HAP-1 (cell line): ENCODE measurements at regions not wholly inside any gene's neighbourhood (a gene's known extent, or its start where the extent isn't known, plus 50 kb on each side); places are given as distances from the start of the nearest gene placed in this dataset.

Experiments
- DNase-seq, 2 experiments: peaks; one replicate each; pipeline ENCODE4 v3.0.0-alpha.2; 2016 to 2020; ENCODE audit warnings: low spot score in 2 of 2
- H3K27me3 ChIP-seq: fragments of 250-450 bp; sonication (Bioruptor Pico); 2 replicates; pipeline ENCODE4 v1.5.1; 2020; ENCODE audit warnings: low read depth, mild to moderate bottlenecking, moderate library complexity
- H3K36me3 ChIP-seq: fragments of 250-450 bp; sonication (Bioruptor Pico); replicated peaks from 2 replicates; pipeline ENCODE4 v1.5.1; 2020; ENCODE audit warnings: mild to moderate bottlenecking
- H3K4me1 ChIP-seq: fragments of 250-450 bp; sonication (Bioruptor Pico); 2 replicates; pipeline ENCODE4 v1.5.1; 2020; ENCODE audit warnings: mild to moderate bottlenecking
- H3K4me3 ChIP-seq: fragments of 250-450 bp; sonication (Bioruptor Pico); 2 replicates; pipeline ENCODE4 v1.5.1; 2020; ENCODE audit warnings: mild to moderate bottlenecking, moderate library complexity
- H3K9me3 ChIP-seq: fragments of 250-450 bp; sonication (Bioruptor Pico); 2 replicates; pipeline ENCODE4 v1.5.1; 2020; ENCODE audit warnings: mild to moderate bottlenecking, moderate library complexity
- in situ Hi-C: fragments of 300-500 bp; cut with MboI; formaldehyde crosslinking; loops from 3 replicates; pipeline ENCODE4 v1.14.3; 2020; ENCODE audit warnings: low sequenced_read_pairs, inconsistent platforms, mixed read lengths

DNA sequence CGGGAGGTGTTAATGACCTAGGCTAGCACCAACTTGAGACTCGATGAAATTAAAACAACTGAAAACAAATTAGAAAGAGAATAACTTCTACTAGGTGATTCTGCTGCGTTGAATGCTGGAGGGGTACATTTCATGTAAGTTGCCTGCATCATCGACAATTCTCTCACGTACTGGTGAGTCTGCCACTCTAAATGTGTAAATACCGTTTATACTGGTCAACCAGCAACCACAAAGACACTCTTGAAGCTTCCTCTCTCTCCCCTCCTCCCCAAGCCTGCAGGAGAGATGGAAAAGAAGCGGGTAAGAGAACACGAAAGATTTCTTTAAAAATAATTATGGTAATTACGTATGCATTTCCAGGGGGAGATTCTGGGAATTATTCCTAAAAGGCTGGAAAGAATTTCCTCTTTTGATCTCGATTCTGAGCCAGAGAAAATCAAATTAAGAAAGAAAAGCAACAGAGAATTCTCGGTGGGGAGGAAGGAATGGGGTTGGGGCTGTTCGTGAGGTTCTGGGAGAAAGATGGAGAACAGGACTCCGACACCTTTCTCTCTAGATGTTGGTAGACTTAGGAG lies 68.6 kb upstream of the MRTFB start:
- Histone ChIP-seq H3K4me1 (peaks cover 9% of the 10 kb centered on the region; the same call in 1 of the 2 replicates), H3K27me3 (no peaks in the 10 kb centered on the region), H3K9me3 (no peaks in the 10 kb centered on the region), H3K4me3 (no peak overlapping the region), H3K36me3 (no peaks in the 10 kb centered on the region)
- in situ Hi-C loops: no loop called here
- no peak for DNase-seq

DNA sequence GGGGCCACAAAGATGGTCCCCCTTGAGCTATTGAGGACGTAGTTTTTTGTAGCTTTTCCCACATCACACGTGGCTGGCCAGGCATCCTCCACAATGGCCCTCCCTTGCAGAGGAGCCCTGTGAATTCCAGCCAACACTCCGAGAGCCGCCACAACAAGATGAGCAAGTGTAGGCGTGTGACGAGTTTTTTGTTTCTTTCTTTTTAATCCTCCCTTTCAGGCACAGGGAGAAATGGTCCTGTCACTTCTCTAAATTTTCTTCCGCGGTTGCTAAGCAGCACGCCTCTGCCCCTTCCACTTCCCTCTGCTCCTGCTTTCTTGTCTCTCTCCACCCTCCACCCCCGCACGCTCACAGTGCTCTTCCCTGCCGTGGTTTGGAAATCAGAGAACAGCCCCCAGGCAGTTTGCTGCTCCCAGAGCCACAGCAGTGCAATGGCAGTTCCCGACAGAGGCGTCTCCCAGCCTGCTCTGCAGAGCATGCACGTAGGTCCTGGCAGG lies 68.0 kb upstream of the MRTFB start:
- peak overlapping the region; percentile 7 for H3K4me3 ChIP-seq

DNA sequence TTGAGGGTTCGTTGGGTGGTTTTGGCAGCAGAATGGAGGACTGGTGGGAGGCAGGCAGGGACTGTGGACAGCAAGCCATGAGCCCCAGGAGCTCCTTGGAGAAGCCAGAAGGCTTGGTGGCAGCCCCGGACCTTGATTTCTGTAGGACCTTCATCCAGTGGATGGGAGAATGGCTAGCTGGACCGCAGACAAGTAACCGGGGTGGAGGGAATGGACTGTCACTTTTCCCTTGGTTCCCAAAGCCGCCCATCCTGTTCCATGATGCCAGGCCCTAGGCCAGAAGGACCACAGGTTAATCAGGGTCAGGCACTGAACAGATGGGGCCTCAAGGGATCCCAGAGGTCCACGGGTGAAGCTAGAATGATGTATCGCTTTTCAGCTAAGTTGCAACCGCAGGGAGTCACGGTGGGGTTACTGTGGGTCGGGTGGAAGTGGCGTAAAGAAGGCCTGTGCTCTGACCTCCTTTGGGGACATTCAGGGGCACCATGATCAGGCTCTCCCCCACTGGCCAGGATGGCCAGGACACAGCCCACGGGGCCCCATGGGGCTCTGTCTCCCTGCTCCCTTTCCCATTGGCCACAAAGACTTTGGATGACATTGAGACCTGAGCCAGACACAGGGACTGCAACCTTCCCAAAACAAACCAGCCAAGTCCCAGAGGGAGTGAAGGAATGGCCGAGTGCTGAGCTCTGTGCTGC lies 66.9 kb upstream of the MRTFB start:
- Histone ChIP-seq H3K27me3 (no peaks in the 10 kb centered on the region), H3K4me1 (peaks cover 9% of the 10 kb centered on the region; the same call in 1 of the 2 replicates), H3K4me3 (no peak overlapping the region), H3K9me3 (no peaks in the 10 kb centered on the region), H3K36me3 (no peaks in the 10 kb centered on the region)
- no peak for DNase-seq
- in situ Hi-C loops: no loop called here

More for the DNA sequence above, 68.0 kb upstream of the MRTFB start:
- DNase-seq: peak; percentile 75 to 85
- no peaks in the 10 kb centered on the region for H3K9me3 ChIP-seq
- H3K27me3 ChIP-seq: no peaks in the 10 kb centered on the region
- peaks cover 9% of the 10 kb centered on the region; the same call in 1 of the 2 replicates for H3K4me1 ChIP-seq
- no peaks in the 10 kb centered on the region for H3K36me3 ChIP-seq
- in situ Hi-C loops: no loop called here

DNA sequence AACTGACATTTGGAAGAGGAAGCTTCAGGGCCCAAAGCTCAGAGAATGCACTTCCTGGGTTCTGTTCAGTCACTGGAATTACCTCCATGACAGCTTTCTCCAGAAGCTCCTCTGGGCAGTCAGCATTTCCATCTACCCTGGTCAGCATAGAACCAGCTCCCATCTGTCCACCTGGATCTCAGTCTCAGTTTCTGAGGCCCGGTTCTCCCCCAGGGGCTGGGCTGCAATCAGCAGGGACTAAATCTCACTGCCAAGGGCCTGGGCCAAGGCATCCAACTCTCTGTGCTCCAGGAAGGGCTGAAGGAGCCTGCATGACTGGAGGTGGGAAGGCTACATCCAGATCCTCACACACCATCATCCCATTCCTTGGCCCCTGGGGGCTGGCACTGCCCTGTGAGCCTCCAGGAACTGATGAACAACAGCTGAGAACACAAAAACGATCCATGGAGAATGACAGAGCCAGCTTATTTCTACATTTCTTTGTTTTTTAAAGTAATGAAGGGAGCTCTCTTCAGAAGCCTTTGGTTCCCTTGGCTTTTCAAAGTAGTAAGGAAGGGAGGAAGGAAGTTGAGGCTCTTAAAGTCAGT lies 66.3 kb upstream of the MRTFB start:
- Histone ChIP-seq H3K9me3 (no peaks in the 10 kb centered on the region), H3K36me3 (no peaks in the 10 kb centered on the region), H3K27me3 (no peaks in the 10 kb centered on the region), H3K4me1 (peaks cover 9% of the 10 kb centered on the region; the same call in 1 of the 2 replicates), H3K4me3 (no peak overlapping the region)
- in situ Hi-C loops: no loop called here
- no peak for DNase-seq

DNA sequence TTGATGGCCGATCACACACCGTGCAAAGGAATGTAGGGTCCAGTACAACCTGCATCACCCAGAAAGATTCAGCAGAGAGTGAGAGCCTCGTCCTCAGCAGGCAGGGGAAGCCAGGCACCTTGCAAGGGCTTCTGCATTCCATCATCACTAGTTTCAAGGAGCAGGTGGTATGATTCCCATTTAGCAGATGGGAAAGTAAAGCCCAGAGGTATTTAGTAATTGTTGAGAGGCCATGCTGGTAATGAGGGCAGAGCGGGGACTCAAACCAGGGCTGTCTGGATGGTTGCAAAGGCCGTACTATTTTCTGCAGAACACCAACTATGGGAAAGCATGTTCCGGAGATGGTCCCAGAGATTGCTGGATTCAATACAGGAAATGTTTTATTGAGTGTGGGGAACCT lies 65.8 kb upstream of the MRTFB start:
- H3K36me3 ChIP-seq: no peaks in the 10 kb centered on the region
- H3K4me3 ChIP-seq: no peak overlapping the region
- in situ Hi-C loops: no loop called here
- no peaks in the 10 kb centered on the region for H3K27me3 ChIP-seq
- DNase-seq: no peak
- peaks cover 9% of the 10 kb centered on the region; the same call in 1 of the 2 replicates for H3K4me1 ChIP-seq
- no peaks in the 10 kb centered on the region for H3K9me3 ChIP-seq

DNA sequence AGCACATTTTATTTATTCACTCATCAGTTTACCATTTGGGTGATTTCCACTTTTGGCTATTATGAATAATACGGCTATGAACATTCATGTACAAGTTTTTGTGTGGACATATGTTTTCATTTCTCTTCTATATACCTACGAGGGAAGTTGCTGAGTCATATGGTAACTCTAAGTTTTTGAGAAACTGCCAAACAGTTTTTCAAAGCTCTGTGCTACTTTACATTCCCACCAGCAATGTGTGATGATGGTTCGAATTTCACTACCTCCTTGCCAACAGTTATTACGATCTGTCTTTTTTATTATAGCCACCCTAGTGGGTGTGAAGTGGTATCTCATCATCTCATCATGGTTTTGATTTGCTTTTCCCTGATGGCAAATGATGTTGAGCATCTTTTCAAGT lies 63.7 kb upstream of the MRTFB start:
- peaks cover 8% of the 10 kb centered on the region; the same call in 1 of the 2 replicates for H3K4me1 ChIP-seq
- no peaks in the 10 kb centered on the region for H3K27me3 ChIP-seq
- in situ Hi-C loops: no loop called here
- no peaks in the 10 kb centered on the region for H3K9me3 ChIP-seq
- no peaks in the 10 kb centered on the region for H3K36me3 ChIP-seq
- no peak for DNase-seq
- no peak overlapping the region for H3K4me3 ChIP-seq

DNA sequence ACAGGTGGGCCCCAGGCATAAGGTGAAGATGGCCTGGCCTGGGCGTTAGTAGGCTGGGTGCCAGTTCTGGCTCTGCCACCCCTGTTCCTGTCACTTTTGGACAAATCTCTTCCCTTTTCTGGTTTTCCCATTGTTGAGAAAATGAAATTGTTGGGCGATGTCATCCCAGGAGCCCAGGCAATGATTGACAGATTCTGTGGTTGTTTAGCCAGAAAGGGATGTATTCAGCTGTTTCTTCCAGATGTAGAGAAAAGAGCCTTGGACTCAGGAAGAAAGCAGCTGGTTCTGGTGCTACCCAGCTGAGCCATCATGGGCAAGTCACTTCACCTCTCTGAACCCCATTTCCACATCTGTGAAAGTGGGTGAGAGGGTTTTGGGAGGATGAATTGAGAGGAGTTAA lies 60.1 kb upstream of the MRTFB start:
- H3K36me3 ChIP-seq: no peaks in the 10 kb centered on the region
- in situ Hi-C loops: no loop called here
- no peak overlapping the region for H3K4me3 ChIP-seq
- no peaks in the 10 kb centered on the region for H3K9me3 ChIP-seq
- H3K27me3 ChIP-seq: no peaks in the 10 kb centered on the region
- no peak for DNase-seq
- H3K4me1 ChIP-seq: peaks cover 14% of the 10 kb centered on the region

DNA sequence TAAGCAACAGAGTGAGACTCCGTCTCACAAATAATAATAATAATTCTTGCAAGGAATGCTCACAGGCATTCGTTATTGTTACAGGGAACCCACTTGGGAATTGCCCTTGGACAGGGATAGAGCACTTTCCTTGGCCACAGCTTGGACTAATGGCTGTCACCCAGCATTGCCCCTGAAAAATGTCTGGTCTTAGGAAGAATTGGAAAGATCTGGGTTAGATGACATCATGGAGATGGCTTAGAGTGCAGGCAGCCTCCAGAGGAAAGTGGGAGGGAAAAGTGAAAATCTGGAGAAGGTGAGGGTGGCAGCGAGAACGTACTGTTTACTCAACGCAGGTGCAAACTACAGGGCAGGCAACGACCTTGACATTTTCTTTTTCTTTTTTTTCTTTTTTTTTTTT lies 59.3 kb upstream of the MRTFB start:
- Histone ChIP-seq H3K9me3 (no peaks in the 10 kb centered on the region), H3K36me3 (no peaks in the 10 kb centered on the region), H3K4me1 (peaks cover 14% of the 10 kb centered on the region), H3K4me3 (no peak overlapping the region), H3K27me3 (no peaks in the 10 kb centered on the region)
- in situ Hi-C loops: no loop called here
- DNase-seq: no peak

DNA sequence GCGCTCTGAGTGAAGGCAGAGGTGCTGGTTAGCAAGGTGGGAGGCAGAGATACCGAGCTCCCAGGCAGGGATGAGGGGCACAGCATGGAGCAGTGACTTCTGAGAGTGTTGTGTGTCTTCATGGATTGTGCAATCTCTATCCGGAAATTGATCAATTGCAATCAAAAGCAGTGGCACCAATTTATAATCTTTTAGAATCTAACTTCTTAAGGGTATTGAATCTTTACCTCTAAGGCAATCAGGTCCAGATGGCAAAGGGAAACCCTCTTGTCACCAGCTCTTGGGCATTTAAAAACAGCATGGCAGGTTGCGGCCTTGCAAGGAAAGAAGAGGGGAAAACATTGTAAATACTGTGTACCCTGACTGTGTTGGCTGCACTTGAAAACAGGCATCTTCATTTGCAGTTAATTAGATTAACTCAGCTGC lies 58.0 kb upstream of the MRTFB start:
- DNase-seq: no peak
- H3K36me3 ChIP-seq: no peaks in the 10 kb centered on the region
- in situ Hi-C loops: no loop called here
- no peak overlapping the region for H3K4me3 ChIP-seq
- no peaks in the 10 kb centered on the region for H3K27me3 ChIP-seq
- H3K4me1 ChIP-seq: peaks cover 14% of the 10 kb centered on the region
- no peaks in the 10 kb centered on the region for H3K9me3 ChIP-seq

DNA sequence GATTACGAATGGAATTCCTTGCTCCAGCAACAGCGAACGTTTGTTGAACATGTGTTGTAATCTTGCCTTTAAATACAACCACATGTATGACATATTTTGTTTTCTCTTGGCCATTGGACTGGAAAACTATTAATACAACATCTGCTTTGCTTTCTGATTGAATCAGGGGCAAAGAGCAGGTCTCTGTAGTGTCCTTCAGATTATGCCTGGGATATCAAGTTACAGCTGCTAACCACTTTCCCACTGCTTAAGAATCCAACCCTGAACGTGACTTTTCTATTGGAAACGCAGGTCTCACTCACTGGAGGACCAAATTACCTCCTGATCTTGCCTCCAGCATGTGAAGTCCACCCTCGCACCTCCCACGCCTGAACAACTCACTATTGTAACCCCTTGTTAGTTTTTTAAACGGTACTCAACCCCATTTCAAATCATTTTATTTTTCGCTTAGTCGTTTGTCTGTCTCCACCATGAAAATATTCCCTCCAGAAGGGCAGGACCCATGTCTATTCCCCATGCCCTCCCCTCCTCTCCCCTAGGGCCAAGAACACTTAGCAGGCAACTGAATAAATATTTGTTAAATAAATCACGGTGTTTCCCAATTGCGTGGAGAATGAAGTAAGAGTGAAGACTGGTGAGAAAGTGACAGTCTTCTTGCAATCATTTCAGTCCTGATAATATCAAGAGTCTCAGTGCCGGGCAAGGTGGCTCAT lies 57.4 kb upstream of the MRTFB start:
- Histone ChIP-seq H3K4me3 (no peak overlapping the region), H3K27me3 (no peaks in the 10 kb centered on the region), H3K4me1 (peaks cover 14% of the 10 kb centered on the region), H3K9me3 (no peaks in the 10 kb centered on the region), H3K36me3 (no peaks in the 10 kb centered on the region)
- DNase-seq: peak in 1 of 2 experiments; percentile 40
- in situ Hi-C loops: no loop called here

DNA sequence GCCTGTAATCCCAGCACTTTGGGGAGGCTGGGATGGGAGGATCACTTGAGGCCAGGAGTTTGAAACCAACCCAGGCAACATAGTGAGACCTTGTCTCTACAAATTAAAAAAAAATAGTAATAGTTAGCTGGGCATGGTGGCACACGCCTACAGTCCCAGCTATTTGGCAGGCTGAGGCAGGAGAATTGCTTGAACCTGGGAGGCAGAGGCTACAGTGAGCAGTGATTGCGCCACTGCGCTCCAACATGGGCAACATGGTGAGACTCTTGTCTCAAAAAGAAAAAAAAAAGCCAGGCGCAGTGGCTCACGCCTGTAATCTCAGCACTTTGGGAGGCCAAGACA lies 56.9 kb upstream of the MRTFB start:
- Histone ChIP-seq H3K9me3 (no peaks in the 10 kb centered on the region), H3K4me3 (no peak overlapping the region), H3K4me1 (peaks cover 14% of the 10 kb centered on the region), H3K36me3 (no peaks in the 10 kb centered on the region), H3K27me3 (no peaks in the 10 kb centered on the region)
- in situ Hi-C loops: no loop called here
- no peak for DNase-seq

DNA sequence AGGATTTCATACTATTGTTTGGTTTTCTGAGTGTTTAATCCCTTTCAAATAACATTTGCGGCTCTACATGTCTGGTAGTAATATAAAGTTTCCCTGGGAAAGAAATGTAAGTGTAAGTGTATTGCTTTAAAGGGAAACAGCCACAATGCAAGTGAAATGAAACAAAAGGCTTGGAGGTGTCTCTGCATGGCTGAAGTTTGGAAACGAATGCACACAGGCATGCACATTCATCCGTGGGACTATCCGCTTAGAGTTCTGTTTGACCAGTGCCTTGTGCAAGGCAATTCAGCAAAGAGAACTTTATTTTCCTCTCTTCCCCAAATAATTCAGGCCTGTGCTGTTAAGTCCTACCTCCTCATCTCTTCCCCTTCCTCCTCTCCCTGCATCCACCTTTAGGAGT lies 56.1 kb upstream of the MRTFB start:
- no peak for DNase-seq
- Histone ChIP-seq H3K36me3 (no peaks in the 10 kb centered on the region), H3K4me1 (peaks cover 14% of the 10 kb centered on the region), H3K9me3 (no peaks in the 10 kb centered on the region), H3K4me3 (no peak overlapping the region), H3K27me3 (no peaks in the 10 kb centered on the region)
- in situ Hi-C loops: no loop called here

DNA sequence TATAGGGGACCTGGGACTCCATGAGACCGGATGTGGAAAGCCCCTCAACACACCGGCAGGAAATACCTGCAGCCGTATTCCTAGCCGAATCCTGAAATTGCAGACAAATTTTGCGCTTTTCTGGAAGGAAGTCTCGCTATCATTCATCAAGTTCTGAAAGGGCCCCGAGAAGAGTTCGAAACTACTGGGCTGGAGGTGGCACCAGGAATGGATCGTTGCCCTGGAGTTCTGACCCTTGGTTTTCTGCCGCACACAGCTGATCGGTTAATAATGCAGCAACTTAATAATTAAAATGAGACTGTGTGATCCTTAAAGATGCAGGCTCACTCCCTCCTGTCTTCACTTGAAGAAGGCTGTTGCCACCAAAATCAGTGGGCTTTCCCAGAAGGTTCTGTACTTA lies 55.7 kb upstream of the MRTFB start:
- no peaks in the 10 kb centered on the region for H3K9me3 ChIP-seq
- no peaks in the 10 kb centered on the region for H3K27me3 ChIP-seq
- H3K36me3 ChIP-seq: no peaks in the 10 kb centered on the region
- peaks cover 14% of the 10 kb centered on the region for H3K4me1 ChIP-seq
- no peak for DNase-seq
- in situ Hi-C loops: no loop called here
- no peak overlapping the region for H3K4me3 ChIP-seq

DNA sequence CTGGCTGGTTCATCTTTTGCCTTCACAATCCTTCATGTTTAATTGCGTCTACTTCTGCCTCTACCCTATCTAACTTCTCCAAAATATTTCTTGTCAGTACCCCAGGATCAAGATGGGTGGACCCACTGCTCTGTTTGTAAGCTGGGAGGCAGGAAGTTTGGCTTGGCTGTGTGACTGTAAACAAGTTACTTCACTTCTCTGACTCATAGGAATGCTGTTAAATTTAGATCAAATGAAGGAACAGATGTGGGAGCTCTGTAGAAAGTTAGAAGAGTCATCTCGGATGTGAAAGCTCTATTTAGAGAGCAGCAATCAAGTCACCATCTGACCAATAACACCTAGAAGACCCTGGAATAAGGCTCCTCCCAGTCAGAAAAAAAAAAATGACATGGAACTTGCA lies 55.2 kb upstream of the MRTFB start:
- Histone ChIP-seq H3K36me3 (no peaks in the 10 kb centered on the region), H3K9me3 (no peaks in the 10 kb centered on the region), H3K4me3 (no peak overlapping the region), H3K4me1 (peaks cover 14% of the 10 kb centered on the region), H3K27me3 (no peaks in the 10 kb centered on the region)
- DNase-seq: no peak
- in situ Hi-C loops: no loop called here
